ENCODE measurements at regions not wholly inside any gene's neighbourhood (a gene's known extent, or its start where the extent isn't known, plus 50 kb on each side); places are given as distances from the start of the nearest gene placed in this dataset.

GRCh38 chr2:215189393-215189792 lies 51.0 kb upstream of the ABCA12 start:
- no peak overlapping the region for H3K4me3 ChIP-seq
- DNase-seq (ENCODE audit: low spot score) (no peak), ATAC-seq (no peak)
- TF ChIP-seq EZH2 (IDR thresholded peaks at IDR 0.05; ENCODE audit: low read depth, unreplicated experiment) (no peak), ZNF462 (CRISPR knock-in tag; IDR thresholded peaks at IDR 0.05) (no peak), JUNB (IDR thresholded peaks at IDR 0.05; ENCODE audit: unreplicated experiment) (no peak), CTCF (conservative IDR thresholded peaks at IDR 0.05; ENCODE audit: low read depth in 2 of 2) (no peak), ZNF114 (CRISPR knock-in tag; IDR thresholded peaks at IDR 0.05) (no peak), CREB1 (CRISPR knock-in tag; IDR thresholded peaks at IDR 0.05; ENCODE audit: low read depth) (no peak), NANOG (IDR thresholded peaks at IDR 0.05; ENCODE audit: borderline replicate concordance) (no peak), ZNF331 (CRISPR knock-in tag; IDR thresholded peaks at IDR 0.05; ENCODE audit: low read depth) (no peak), EZH2phosphoT487 (IDR thresholded peaks at IDR 0.05; ENCODE audit: unreplicated experiment) (no peak), POLR2AphosphoS5 (IDR thresholded peaks at IDR 0.05; ENCODE audit: low read depth) (no peak), STAT1 (IDR thresholded peaks at IDR 0.05; ENCODE audit: unreplicated experiment) (no peak)
- TF ChIP-seq, protein P1, sequence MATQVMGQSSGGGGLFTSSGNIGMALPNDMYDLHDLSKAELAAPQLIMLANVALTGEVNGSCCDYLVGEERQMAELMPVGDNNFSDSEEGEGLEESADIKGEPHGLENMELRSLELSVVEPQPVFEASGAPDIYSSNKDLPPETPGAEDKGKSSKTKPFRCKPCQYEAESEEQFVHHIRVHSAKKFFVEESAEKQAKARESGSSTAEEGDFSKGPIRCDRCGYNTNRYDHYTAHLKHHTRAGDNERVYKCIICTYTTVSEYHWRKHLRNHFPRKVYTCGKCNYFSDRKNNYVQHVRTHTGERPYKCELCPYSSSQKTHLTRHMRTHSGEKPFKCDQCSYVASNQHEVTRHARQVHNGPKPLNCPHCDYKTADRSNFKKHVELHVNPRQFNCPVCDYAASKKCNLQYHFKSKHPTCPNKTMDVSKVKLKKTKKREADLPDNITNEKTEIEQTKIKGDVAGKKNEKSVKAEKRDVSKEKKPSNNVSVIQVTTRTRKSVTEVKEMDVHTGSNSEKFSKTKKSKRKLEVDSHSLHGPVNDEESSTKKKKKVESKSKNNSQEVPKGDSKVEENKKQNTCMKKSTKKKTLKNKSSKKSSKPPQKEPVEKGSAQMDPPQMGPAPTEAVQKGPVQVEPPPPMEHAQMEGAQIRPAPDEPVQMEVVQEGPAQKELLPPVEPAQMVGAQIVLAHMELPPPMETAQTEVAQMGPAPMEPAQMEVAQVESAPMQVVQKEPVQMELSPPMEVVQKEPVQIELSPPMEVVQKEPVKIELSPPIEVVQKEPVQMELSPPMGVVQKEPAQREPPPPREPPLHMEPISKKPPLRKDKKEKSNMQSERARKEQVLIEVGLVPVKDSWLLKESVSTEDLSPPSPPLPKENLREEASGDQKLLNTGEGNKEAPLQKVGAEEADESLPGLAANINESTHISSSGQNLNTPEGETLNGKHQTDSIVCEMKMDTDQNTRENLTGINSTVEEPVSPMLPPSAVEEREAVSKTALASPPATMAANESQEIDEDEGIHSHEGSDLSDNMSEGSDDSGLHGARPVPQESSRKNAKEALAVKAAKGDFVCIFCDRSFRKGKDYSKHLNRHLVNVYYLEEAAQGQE (IDR thresholded peaks at IDR 0.05; ENCODE audit: unreplicated experiment): no peak
- TF ChIP-seq, protein P2, sequence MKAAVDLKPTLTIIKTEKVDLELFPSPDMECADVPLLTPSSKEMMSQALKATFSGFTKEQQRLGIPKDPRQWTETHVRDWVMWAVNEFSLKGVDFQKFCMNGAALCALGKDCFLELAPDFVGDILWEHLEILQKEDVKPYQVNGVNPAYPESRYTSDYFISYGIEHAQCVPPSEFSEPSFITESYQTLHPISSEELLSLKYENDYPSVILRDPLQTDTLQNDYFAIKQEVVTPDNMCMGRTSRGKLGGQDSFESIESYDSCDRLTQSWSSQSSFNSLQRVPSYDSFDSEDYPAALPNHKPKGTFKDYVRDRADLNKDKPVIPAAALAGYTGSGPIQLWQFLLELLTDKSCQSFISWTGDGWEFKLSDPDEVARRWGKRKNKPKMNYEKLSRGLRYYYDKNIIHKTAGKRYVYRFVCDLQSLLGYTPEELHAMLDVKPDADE (IDR thresholded peaks at IDR 0.05): no peak
- no peaks in the 10 kb centered on the region for H3K79me2 ChIP-seq (replicated peaks; ENCODE audit: insufficient read depth)
- no peaks in the 10 kb centered on the region for H3K27me3 Mint-ChIP-seq (ENCODE audit: insufficient read depth, low read depth, poor library complexity)
- 0 out of 2 replicates have a peak, but pooled peaks cover 5% of the 10 kb centered on the region for H3K9me2 ChIP-seq (ENCODE audit: insufficient read depth)
- H3K4me2 ChIP-seq: no peak overlapping the region
- no peak overlapping the region for H2AFZ ChIP-seq
- peaks cover 3% of the 10 kb centered on the region; the same call in 1 of the 2 replicates for H3K36me3 ChIP-seq (ENCODE audit: insufficient read depth)
- no peaks in the 10 kb centered on the region for H4K20me1 ChIP-seq (replicated peaks; ENCODE audit: insufficient read depth)
- no peaks in the 10 kb centered on the region for H3K4me1 Mint-ChIP-seq
- no peaks in the 10 kb centered on the region for H3F3A ChIP-seq (replicated peaks; ENCODE audit: low read depth)
- no peaks in the 10 kb centered on the region for H3K36me3 Mint-ChIP-seq (ENCODE audit: low read depth)
- H3K4me1 ChIP-seq (ENCODE audit: insufficient read depth): no peaks in the 10 kb centered on the region
- H3K27me3 ChIP-seq (ENCODE audit: insufficient read depth): no peaks in the 10 kb centered on the region
- no peak overlapping the region; the same call in 1 of the 2 replicates for H3K27ac Mint-ChIP-seq
- H3K4me3 Mint-ChIP-seq: no peak overlapping the region
- H3K27ac ChIP-seq (ENCODE audit: low read depth): no peak overlapping the region
- H3K9me3 Mint-ChIP-seq: peaks cover 3% of the 10 kb centered on the region; the same call in 1 of the 3 replicates

All from GM23338 (cell line).